Activated T-cell treated with anti-CD3 and anti-CD28 coated beads, Interleukin-2, amount 50 U/mL, for 24 hours (primary cell): ENCODE measurements at regions not wholly inside any gene's neighbourhood (a gene's known extent, or its start where the extent isn't known, plus 50 kb on each side); places are given as distances from the start of the nearest gene placed in this dataset.

Source experiments
- DNase-seq: peaks from one replicate; pipeline ENCODE4 v3.0.0-alpha.2; 2020
- H3K27ac Mint-ChIP-seq: 2 replicates; pipeline ENCODE4 v1.8.0; 2020; ENCODE audit warnings: mild to moderate bottlenecking, mixed read lengths
- H3K27me3 Mint-ChIP-seq: 2 replicates; pipeline ENCODE4 v1.8.0; 2020; ENCODE audit warnings: mixed read lengths
- H3K36me3 Mint-ChIP-seq: 2 replicates; pipeline ENCODE4 v1.8.0; 2020; ENCODE audit warnings: low read depth, mixed read lengths
- H3K4me1 Mint-ChIP-seq: 2 replicates; pipeline ENCODE4 v1.8.0; 2020; ENCODE audit warnings: low read depth, mixed read lengths
- H3K4me3 Mint-ChIP-seq: 2 replicates; pipeline ENCODE4 v1.8.0; 2020; ENCODE audit warnings: mild to moderate bottlenecking, moderate library complexity, mixed read lengths
- H3K9me3 Mint-ChIP-seq: 2 replicates; pipeline ENCODE4 v1.8.0; 2020; ENCODE audit warnings: mixed read lengths

GRCh38 chr7:130891254-130892094 is 157.5 kb upstream of the KLF14 start:
- H3K27me3 Mint-ChIP-seq, result no peaks in the 10 kb centered on the region
- no peaks in the 10 kb centered on the region for H3K9me3 Mint-ChIP-seq
- peaks cover 85% of the 10 kb centered on the region for H3K4me1 Mint-ChIP-seq
- peak; percentile 38 for DNase-seq
- peak overlapping the region; percentile 4 for H3K4me3 Mint-ChIP-seq
- H3K36me3 Mint-ChIP-seq, result peaks cover 97% of the 10 kb centered on the region
- H3K27ac Mint-ChIP-seq, result peak overlapping the region; percentile 92

- Mint-ChIP-seq H3K4me1 (peaks cover 86% of the 10 kb centered on the region), H3K27ac (peak overlapping the region; percentile 94), H3K36me3 (peaks cover 97% of the 10 kb centered on the region), H3K9me3 (no peaks in the 10 kb centered on the region), H3K4me3 (peak overlapping the region; percentile 32), H3K27me3 (no peaks in the 10 kb centered on the region)
- no peak for DNase-seq
Observed at GRCh38 chr7:130893441-130893894, 159.5 kb upstream of the KLF14 start.

GRCh38 chr7:130894146-130894908 is 160.3 kb upstream of the KLF14 start:
- H3K27me3 Mint-ChIP-seq, result no peaks in the 10 kb centered on the region
- H3K27ac Mint-ChIP-seq, result peak overlapping the region; percentile 94
- no peak for DNase-seq
- peaks cover 97% of the 10 kb centered on the region for H3K36me3 Mint-ChIP-seq
- peak overlapping the region; percentile 32 for H3K4me3 Mint-ChIP-seq
- peaks cover 88% of the 10 kb centered on the region for H3K4me1 Mint-ChIP-seq
- H3K9me3 Mint-ChIP-seq, result no peaks in the 10 kb centered on the region

GRCh38 chr7:130894909-130895750 is 161.1 kb upstream of the KLF14 start:
- peaks cover 97% of the 10 kb centered on the region for H3K36me3 Mint-ChIP-seq

GRCh38 chr7:130896051-130896881 is 162.3 kb upstream of the KLF14 start:
- H3K27me3 Mint-ChIP-seq, result no peaks in the 10 kb centered on the region
- DNase-seq, result no peak
- H3K27ac Mint-ChIP-seq, result peak overlapping the region; percentile 94
- no peaks in the 10 kb centered on the region for H3K9me3 Mint-ChIP-seq
- H3K4me3 Mint-ChIP-seq, result peak overlapping the region; percentile 27
- peaks cover 95% of the 10 kb centered on the region for H3K4me1 Mint-ChIP-seq
- H3K36me3 Mint-ChIP-seq, result peaks cover 97% of the 10 kb centered on the region

More at GRCh38 chr7:130894909-130895750, 161.1 kb upstream of the KLF14 start:
- no peak for DNase-seq
- peak overlapping the region; percentile 32 for H3K4me3 Mint-ChIP-seq
- H3K27ac Mint-ChIP-seq, result peak overlapping the region; percentile 94
- peaks cover 95% of the 10 kb centered on the region for H3K4me1 Mint-ChIP-seq
- no peaks in the 10 kb centered on the region for H3K27me3 Mint-ChIP-seq
- no peaks in the 10 kb centered on the region for H3K9me3 Mint-ChIP-seq

- DNase-seq, result peak; percentile 79
- Mint-ChIP-seq H3K4me3 (peak overlapping the region; percentile 27), H3K27me3 (no peaks in the 10 kb centered on the region), H3K36me3 (peaks cover 97% of the 10 kb centered on the region), H3K9me3 (no peaks in the 10 kb centered on the region), H3K4me1 (peaks cover 96% of the 10 kb centered on the region), H3K27ac (peak overlapping the region; percentile 94)
Observed at GRCh38 chr7:130896898-130897514, 163.0 kb upstream of the KLF14 start.

- Mint-ChIP-seq H3K4me1 (peaks cover 99% of the 10 kb centered on the region), H3K4me3 (peak overlapping the region; percentile 28), H3K36me3 (peaks cover 100% of the 10 kb centered on the region), H3K27ac (peak overlapping the region; percentile 94), H3K9me3 (no peaks in the 10 kb centered on the region), H3K27me3 (no peaks in the 10 kb centered on the region)
- DNase-seq, result no peak
Observed at GRCh38 chr7:130897515-130898419, 163.8 kb upstream of the KLF14 start.

- Mint-ChIP-seq H3K36me3 (peaks cover 100% of the 10 kb centered on the region), H3K27ac (peak overlapping the region; percentile 94), H3K4me1 (peaks cover 100% of the 10 kb centered on the region), H3K27me3 (no peaks in the 10 kb centered on the region), H3K9me3 (no peaks in the 10 kb centered on the region), H3K4me3 (peak overlapping the region; percentile 5)
- DNase-seq, result no peak
Observed at GRCh38 chr7:130899071-130899560, 165.1 kb upstream of the KLF14 start.

GRCh38 chr7:130899638-130900401 is 165.8 kb upstream of the KLF14 start:
- H3K36me3 Mint-ChIP-seq, result peaks cover 100% of the 10 kb centered on the region
- H3K4me1 Mint-ChIP-seq, result peaks cover 100% of the 10 kb centered on the region
- no peak for DNase-seq

GRCh38 chr7:130900471-130901076 is 166.6 kb upstream of the KLF14 start:
- Mint-ChIP-seq H3K36me3 (peaks cover 100% of the 10 kb centered on the region), H3K9me3 (no peaks in the 10 kb centered on the region), H3K4me3 (no peak overlapping the region)

More at GRCh38 chr7:130899638-130900401, 165.8 kb upstream of the KLF14 start:
- no peaks in the 10 kb centered on the region for H3K27me3 Mint-ChIP-seq
- H3K9me3 Mint-ChIP-seq, result no peaks in the 10 kb centered on the region
- peak overlapping the region; percentile 21 for H3K4me3 Mint-ChIP-seq
- H3K27ac Mint-ChIP-seq, result peak overlapping the region; percentile 94

GRCh38 chr7:130901209-130901783 is 167.3 kb upstream of the KLF14 start:
- Mint-ChIP-seq H3K36me3 (peaks cover 100% of the 10 kb centered on the region), H3K4me1 (peaks cover 100% of the 10 kb centered on the region), H3K27me3 (no peaks in the 10 kb centered on the region), H3K9me3 (no peaks in the 10 kb centered on the region), H3K27ac (peak overlapping the region; percentile 94), H3K4me3 (peak overlapping the region; percentile 14)
- no peak for DNase-seq

More at GRCh38 chr7:130900471-130901076, 166.6 kb upstream of the KLF14 start:
- H3K27ac Mint-ChIP-seq, result peak overlapping the region; percentile 94
- H3K27me3 Mint-ChIP-seq, result no peaks in the 10 kb centered on the region
- no peak for DNase-seq
- H3K4me1 Mint-ChIP-seq, result peaks cover 100% of the 10 kb centered on the region
